ENCODE measurements at regions not wholly inside any gene's neighbourhood (a gene's known extent, or its start where the extent isn't known, plus 50 kb on each side); places are given as distances from the start of the nearest gene placed in this dataset.

- H3K9me3 ChIP-seq = no peaks in the 10 kb centered on the region
- no peaks in the 10 kb centered on the region for H3K36me3 ChIP-seq
- ATAC-seq (no peak), DNase-seq (no peak)
- H3K27ac ChIP-seq = no peak overlapping the region
- intact Hi-C loops (cut with DNase I) = no loop called here
- no peak overlapping the region for H3K4me3 ChIP-seq
- no peak for TF ChIP-seq CTCF (IDR thresholded peaks at IDR 0.05)
- H3K27me3 ChIP-seq = peaks cover 0 to 26% of the 10 kb centered on the region in 2 donors
- H3K4me1 ChIP-seq = no peaks in the 10 kb centered on the region
These were observed 68.3 kb upstream of the YPEL5 start for GRCh38 chr2:30078521-30078920.

GRCh38 chr2:30084915-30085314 lies 61.9 kb upstream of the YPEL5 start:
- TF ChIP-seq CTCF (IDR thresholded peaks at IDR 0.05) = no peak
- DNase-seq = no peak
- no peak overlapping the region for H3K4me3 ChIP-seq
- no peaks in the 10 kb centered on the region for H3K4me1 ChIP-seq
- H3K27me3 ChIP-seq = peaks cover 0 to 16% of the 10 kb centered on the region in 2 donors
- H3K9me3 ChIP-seq = no peaks in the 10 kb centered on the region
- ATAC-seq = no peak
- no peak overlapping the region for H3K27ac ChIP-seq
- H3K36me3 ChIP-seq = no peaks in the 10 kb centered on the region
- intact Hi-C loops (cut with DNase I) = no loop called here

- H3K27ac ChIP-seq = no peak overlapping the region
- no peak overlapping the region for H3K4me3 ChIP-seq
- peaks cover 4 to 29% of the 10 kb centered on the region in 2 donors for H3K27me3 ChIP-seq
- no peak for TF ChIP-seq CTCF (IDR thresholded peaks at IDR 0.05)
- no peaks in the 10 kb centered on the region for H3K36me3 ChIP-seq
- no peaks in the 10 kb centered on the region for H3K4me1 ChIP-seq
- no peak for ATAC-seq
- no peaks in the 10 kb centered on the region for H3K9me3 ChIP-seq
- DNase-seq = no peak
- intact Hi-C loops (cut with DNase I) = no loop called here
These were observed 57.6 kb upstream of the YPEL5 start for GRCh38 chr2:30089171-30089570.

GRCh38 chr2:30095402-30095801 lies 51.4 kb upstream of the YPEL5 start:
- Histone ChIP-seq H3K27me3 (peaks cover 4 to 41% of the 10 kb centered on the region in 2 donors), H3K27ac (no peak overlapping the region), H3K9me3 (no peaks in the 10 kb centered on the region), H3K4me1 (no peaks in the 10 kb centered on the region), H3K4me3 (no peak overlapping the region), H3K36me3 (no peaks in the 10 kb centered on the region)
- DNase-seq = no peak
- intact Hi-C loops (cut with DNase I) = no loop called here
- no peak for ATAC-seq
- TF ChIP-seq CTCF (IDR thresholded peaks at IDR 0.05) = no peak

GRCh38 chr2:30096451-30096850 lies 50.4 kb upstream of the YPEL5 start:
- Histone ChIP-seq H3K4me1 (no peaks in the 10 kb centered on the region), H3K27me3 (peaks cover 3 to 32% of the 10 kb centered on the region in 2 donors), H3K36me3 (no peaks in the 10 kb centered on the region), H3K27ac (no peak overlapping the region), H3K9me3 (no peaks in the 10 kb centered on the region), H3K4me3 (no peak overlapping the region)
- intact Hi-C loops (cut with DNase I) = no loop called here
- ATAC-seq = no peak
- no peak for TF ChIP-seq CTCF (IDR thresholded peaks at IDR 0.05)
- no peak for DNase-seq
